ENCODE measurements at regions not wholly inside any gene's neighbourhood (a gene's known extent, or its start where the extent isn't known, plus 50 kb on each side); places are given as distances from the start of the nearest gene placed in this dataset.

DNA sequence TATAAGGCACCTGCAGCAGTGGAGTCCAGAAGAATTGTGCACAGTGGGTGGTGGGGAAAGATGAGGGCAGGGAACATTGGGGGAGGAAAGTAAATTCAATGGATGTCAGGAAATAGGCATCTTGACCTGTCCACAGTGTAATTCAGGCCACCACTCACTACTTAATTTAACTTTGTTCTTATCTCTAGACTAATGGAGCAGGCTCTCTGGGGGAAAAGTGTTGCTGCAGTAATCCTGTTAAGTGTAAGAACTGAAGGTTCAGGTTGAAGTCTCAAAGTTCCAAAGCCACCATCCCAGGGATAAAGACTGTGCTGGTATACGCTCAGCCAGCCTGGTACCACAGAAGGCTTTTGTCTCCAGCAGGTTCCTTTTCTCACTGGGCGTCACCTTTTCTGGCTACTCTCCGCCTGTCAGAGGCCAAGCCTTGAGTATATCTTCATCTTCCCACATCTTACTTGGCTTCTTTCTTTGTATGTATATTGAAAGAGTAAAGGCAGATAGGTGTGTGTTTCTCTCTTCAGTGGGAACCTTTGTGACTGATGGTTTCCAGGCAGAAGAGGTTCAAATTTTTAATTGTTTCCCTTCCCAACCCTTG, 150.9 kb upstream of the DMRT1 start:
- TF ChIP-seq, protein P1, sequence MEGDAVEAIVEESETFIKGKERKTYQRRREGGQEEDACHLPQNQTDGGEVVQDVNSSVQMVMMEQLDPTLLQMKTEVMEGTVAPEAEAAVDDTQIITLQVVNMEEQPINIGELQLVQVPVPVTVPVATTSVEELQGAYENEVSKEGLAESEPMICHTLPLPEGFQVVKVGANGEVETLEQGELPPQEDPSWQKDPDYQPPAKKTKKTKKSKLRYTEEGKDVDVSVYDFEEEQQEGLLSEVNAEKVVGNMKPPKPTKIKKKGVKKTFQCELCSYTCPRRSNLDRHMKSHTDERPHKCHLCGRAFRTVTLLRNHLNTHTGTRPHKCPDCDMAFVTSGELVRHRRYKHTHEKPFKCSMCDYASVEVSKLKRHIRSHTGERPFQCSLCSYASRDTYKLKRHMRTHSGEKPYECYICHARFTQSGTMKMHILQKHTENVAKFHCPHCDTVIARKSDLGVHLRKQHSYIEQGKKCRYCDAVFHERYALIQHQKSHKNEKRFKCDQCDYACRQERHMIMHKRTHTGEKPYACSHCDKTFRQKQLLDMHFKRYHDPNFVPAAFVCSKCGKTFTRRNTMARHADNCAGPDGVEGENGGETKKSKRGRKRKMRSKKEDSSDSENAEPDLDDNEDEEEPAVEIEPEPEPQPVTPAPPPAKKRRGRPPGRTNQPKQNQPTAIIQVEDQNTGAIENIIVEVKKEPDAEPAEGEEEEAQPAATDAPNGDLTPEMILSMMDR (IDR thresholded peaks at IDR 0.05): no peak
- TF ChIP-seq ZFX (IDR thresholded peaks at IDR 0.05; ENCODE audit: borderline replicate concordance): no peak

Data from 22Rv1 (cell line).